GM19463 (cell line): ENCODE measurements at regions not wholly inside any gene's neighbourhood (a gene's known extent, or its start where the extent isn't known, plus 50 kb on each side); places are given as distances from the start of the nearest gene placed in this dataset.

Source experiments
- ATAC-seq: cut with Tn5 transposase; IDR thresholded peaks from one replicate; pipeline ENCODE4 v1.9.1; 2021; ENCODE audit warnings: mild to moderate bottlenecking, moderate library complexity; ENCODE audit not compliant: unreplicated experiment

- ATAC-seq, result no peak
Observed at GRCh38 chr22:19621373-19622060, 92.8 kb upstream of the SEPTIN5 start.

GRCh38 chr22:19622061-19622441 is 92.3 kb upstream of the SEPTIN5 start:
- ATAC-seq, result peak; percentile 54

GRCh38 chr22:19625331-19626041 is 88.8 kb upstream of the SEPTIN5 start:
- no peak for ATAC-seq

- no peak for ATAC-seq
Observed at GRCh38 chr22:19626042-19626587, 88.2 kb upstream of the SEPTIN5 start.

GRCh38 chr22:19626666-19627065 is 87.6 kb upstream of the SEPTIN5 start:
- no peak for ATAC-seq

- ATAC-seq, result no peak
Observed at GRCh38 chr22:19628038-19628776, 86.1 kb upstream of the SEPTIN5 start.

- ATAC-seq, result no peak
Observed at GRCh38 chr22:19629331-19629719, 85.0 kb upstream of the SEPTIN5 start.

- no peak for ATAC-seq
Observed at GRCh38 chr22:19629720-19630419, 84.4 kb upstream of the SEPTIN5 start.

GRCh38 chr22:19630614-19631013 is 83.7 kb upstream of the SEPTIN5 start:
- no peak for ATAC-seq

- ATAC-seq, result no peak
Observed at GRCh38 chr22:19631899-19632667, 82.2 kb upstream of the SEPTIN5 start.

- ATAC-seq, result no peak
Observed at GRCh38 chr22:19632668-19633148, 81.6 kb upstream of the SEPTIN5 start.

GRCh38 chr22:19634226-19634975 is 79.9 kb upstream of the SEPTIN5 start:
- no peak for ATAC-seq

- no peak for ATAC-seq
Observed at GRCh38 chr22:19635644-19636043, 78.7 kb upstream of the SEPTIN5 start.

- ATAC-seq, result no peak
Observed at GRCh38 chr22:19636696-19637407, 77.5 kb upstream of the SEPTIN5 start.

- no peak for ATAC-seq
Observed at GRCh38 chr22:19637408-19638281, 76.7 kb upstream of the SEPTIN5 start.

GRCh38 chr22:19638282-19639015 is 75.9 kb upstream of the SEPTIN5 start:
- ATAC-seq, result no peak

GRCh38 chr22:19639610-19640135 is 74.6 kb upstream of the SEPTIN5 start:
- no peak for ATAC-seq
